Neuronal stem cell (in vitro differentiated cells): ENCODE measurements at regions not wholly inside any gene's neighbourhood (a gene's known extent, or its start where the extent isn't known, plus 50 kb on each side); places are given as distances from the start of the nearest gene placed in this dataset.

Source experiments
- DNase-seq: peaks from one replicate; pipeline ENCODE4 v3.0.0-alpha.2; 2013; ENCODE audit warnings: low spot score
- H2AFZ ChIP-seq: one replicate; pipeline ENCODE4 v1.6.1; 2013; ENCODE audit warnings: mild to moderate bottlenecking, low read length, inconsistent platforms
- H2AK5ac ChIP-seq: 2 replicates; pipeline ENCODE4 v1.6.1; 2013; ENCODE audit warnings: low read depth, mild to moderate bottlenecking, inconsistent platforms, low read length, moderate library complexity, mixed read lengths
- H2BK120ac ChIP-seq: 2 replicates; pipeline ENCODE4 v1.6.1; 2013; ENCODE audit warnings: low read depth, mild to moderate bottlenecking, inconsistent platforms, low read length, moderate library complexity, mixed read lengths
- H2BK12ac ChIP-seq: one replicate; pipeline ENCODE4 v1.6.1; 2013; ENCODE audit warnings: low read length, inconsistent platforms
- H2BK15ac ChIP-seq: 2 replicates; pipeline ENCODE4 v1.6.1; 2013; ENCODE audit warnings: mild to moderate bottlenecking, low read length, inconsistent platforms, mixed read lengths
- H2BK5ac ChIP-seq: one replicate; pipeline ENCODE4 v1.6.1; 2013; ENCODE audit warnings: inconsistent platforms, mild to moderate bottlenecking, low read length, moderate library complexity
- H3K14ac ChIP-seq: one replicate; pipeline ENCODE4 v1.6.1; 2013; ENCODE audit warnings: low read length, inconsistent platforms
- H3K18ac ChIP-seq: 2 replicates; pipeline ENCODE4 v1.6.1; 2013; ENCODE audit warnings: low read length, inconsistent platforms
- H3K23ac ChIP-seq: 2 replicates; pipeline ENCODE4 v1.6.1; 2013; ENCODE audit warnings: low read depth, mild to moderate bottlenecking, mixed read lengths, low read length, inconsistent platforms; ENCODE audit not compliant: poor library complexity
- H3K27ac ChIP-seq: replicated peaks from 3 replicates; pipeline ENCODE4 v1.5.1; 2013; ENCODE audit warnings: low read length, inconsistent platforms
- H3K27me3 ChIP-seq, 3 experiments: 2 replicates each; pipeline ENCODE4 v1.6.1; 2013; ENCODE audit warnings: low read length in 3 of 3, mild to moderate bottlenecking in 2 of 3, inconsistent platforms in 1 of 3, low read depth in 1 of 3, mixed read lengths in 1 of 3, moderate library complexity in 1 of 3; ENCODE audit not compliant: control insufficient read depth in 3 of 3, insufficient read depth in 3 of 3
- H3K36me3 ChIP-seq, 2 donors: replicated peaks in 1 of 2; 2 replicates each; pipeline ENCODE4 v1.6.1; 2013; ENCODE audit warnings: low read length in 2 of 2; ENCODE audit not compliant: control insufficient read depth in 2 of 2, insufficient read depth in 2 of 2
- H3K4ac ChIP-seq: 2 replicates; pipeline ENCODE4 v1.6.1; 2013; ENCODE audit warnings: inconsistent platforms, mild to moderate bottlenecking, low read length, moderate library complexity
- H3K4me1 ChIP-seq, 2 donors: 1 replicate in 1 of 2; 2 replicates in 1 of 2; pipeline ENCODE4 v1.6.1; 2013; ENCODE audit warnings: low read length in 2 of 2, low read depth in 1 of 2; ENCODE audit not compliant: control insufficient read depth in 2 of 2, insufficient read depth in 1 of 2
- H3K4me2 ChIP-seq: one replicate; pipeline ENCODE4 v1.6.1; 2013; ENCODE audit warnings: mild to moderate bottlenecking, low read length, inconsistent platforms; ENCODE audit not compliant: insufficient read depth, poor library complexity, severe bottlenecking
- H3K4me3 ChIP-seq, 2 donors: 2 replicates each; pipeline ENCODE4 v1.5.1; 2013; ENCODE audit warnings: low read length in 2 of 2, mild to moderate bottlenecking in 2 of 2, inconsistent platforms in 1 of 2, moderate library complexity in 1 of 2
- H3K79me1 ChIP-seq: one replicate; pipeline ENCODE4 v1.6.1; 2013; ENCODE audit warnings: low read depth, mild to moderate bottlenecking, inconsistent platforms, low read length, moderate library complexity
- H3K9ac ChIP-seq: one replicate; pipeline ENCODE4 v1.6.1; 2013; ENCODE audit warnings: mild to moderate bottlenecking, low read depth, low read length, inconsistent platforms; ENCODE audit not compliant: poor library complexity
- H3K9me3 ChIP-seq, 2 donors: replicated peaks in 1 of 2; 2 replicates each; pipeline versions ENCODE3 to v1.6.1; 2013; ENCODE audit warnings: low read length in 2 of 2, mild to moderate bottlenecking in 2 of 2, inconsistent platforms in 1 of 2, low read depth in 1 of 2, mixed read lengths in 1 of 2, moderate library complexity in 1 of 2; ENCODE audit not compliant: control insufficient read depth in 2 of 2, insufficient read depth in 1 of 2
- H4K8ac ChIP-seq: one replicate; pipeline ENCODE4 v1.6.1; 2013; ENCODE audit warnings: low read depth, mild to moderate bottlenecking, inconsistent platforms, low read length, moderate library complexity
- H4K91ac ChIP-seq: one replicate; pipeline ENCODE4 v1.6.1; 2013; ENCODE audit warnings: low read length, low read depth, mild to moderate bottlenecking, inconsistent platforms; ENCODE audit not compliant: poor library complexity
- WGBS, 2 donors: extraction: QIAGEN DNeasy Blood & Tissue Kit; methylation state at CpG; one replicate each; pipeline ENCODE4 v1.1.7; 2013; ENCODE audit warnings: missing lambda C conversion rate in 2 of 2, mixed read lengths in 1 of 2; ENCODE audit not compliant: insufficient read length in 2 of 2, insufficient replicate concordance in 1 of 2; ENCODE audit errors: extremely low coverage in 2 of 2; 5-methylcytosine and 5-hydroxymethylcytosine counted together

DNA sequence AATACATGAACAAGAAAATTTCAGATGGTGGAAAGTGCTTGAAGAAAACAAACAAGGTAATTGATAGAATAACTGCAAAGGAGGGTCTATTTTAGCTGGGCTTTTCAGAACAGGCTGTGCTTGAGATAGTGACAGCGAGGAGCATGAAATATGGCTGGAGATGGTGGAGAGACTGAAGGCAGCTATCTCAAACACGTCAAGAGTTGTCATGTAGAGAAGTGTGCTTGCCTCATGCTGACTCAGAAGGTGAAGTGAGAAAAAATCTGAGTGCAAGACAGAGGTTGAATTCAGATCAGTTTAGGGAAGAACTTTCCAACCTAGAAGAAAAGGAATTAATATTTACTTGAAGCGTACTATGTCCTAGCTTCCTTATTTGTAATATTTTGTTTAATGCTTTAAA is 115.5 kb upstream of the RANBP3L start:
- Histone ChIP-seq H3K36me3 (no peaks in the 10 kb centered on the region), H2BK12ac (no peak overlapping the region), H2BK120ac (no peak overlapping the region), H4K91ac (no peak overlapping the region), H3K4me1 (peaks cover 0 to 8% of the 10 kb centered on the region in 2 donors), H3K18ac (no peak overlapping the region), H3K23ac (no peak overlapping the region), H2AFZ (no peak overlapping the region), H2BK15ac (no peak overlapping the region), H3K27ac (no peak overlapping the region), H3K4me2 (no peak overlapping the region), H3K14ac (no peak overlapping the region), H3K27me3 (peaks cover 0 to 9% (median 0%) of the 10 kb centered on the region in 3 experiments), H3K79me1 (no peaks in the 10 kb centered on the region), H3K9me3 (no peaks in the 10 kb centered on the region), H3K4ac (no peak overlapping the region), H2BK5ac (no peak overlapping the region), H2AK5ac (no peak overlapping the region), H4K8ac (no peak overlapping the region), H3K4me3 (no peak overlapping the region), H3K9ac (peak overlapping the region; percentile 27)
- no peak for DNase-seq
- no CpG with 5 or more reads among the region's 3 CpGs for WGBS, 2 donors

DNA sequence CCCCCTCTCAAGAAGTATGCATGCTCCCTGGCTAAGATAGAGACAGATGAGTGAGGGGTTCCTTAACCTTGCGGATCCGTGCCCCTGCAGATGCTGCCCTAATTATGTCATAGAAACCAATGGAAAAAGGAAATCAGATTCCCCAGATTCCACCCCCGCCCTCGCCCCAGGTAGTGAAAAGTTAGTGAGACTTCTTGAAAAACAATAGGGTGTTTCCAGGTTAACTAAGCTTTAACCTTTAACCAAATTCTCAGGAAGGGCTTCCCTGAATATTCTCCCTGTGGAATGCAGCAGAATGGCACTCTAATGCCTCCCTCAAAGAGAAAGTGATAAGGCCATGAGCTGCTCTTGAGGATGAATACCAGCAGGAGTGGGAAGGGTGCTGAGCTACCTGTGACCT is 116.0 kb upstream of the RANBP3L start:
- no peak overlapping the region for H3K9ac ChIP-seq
- H2BK12ac ChIP-seq, result no peak overlapping the region
- no peak overlapping the region for H3K18ac ChIP-seq
- H2BK15ac ChIP-seq, result no peak overlapping the region
- no peak overlapping the region for H2AK5ac ChIP-seq
- DNase-seq, result no peak
- H2BK5ac ChIP-seq, result no peak overlapping the region
- no CpG with 5 or more reads among the region's 4 CpGs for WGBS, 2 donors
- H3K27ac ChIP-seq, result no peak overlapping the region
- peaks cover 0 to 8% of the 10 kb centered on the region in 2 donors for H3K4me1 ChIP-seq
- H3K4me3 ChIP-seq, result no peak overlapping the region
- no peak overlapping the region for H3K14ac ChIP-seq
- no peak overlapping the region for H4K8ac ChIP-seq
- H3K36me3 ChIP-seq, result no peaks in the 10 kb centered on the region
- no peak overlapping the region for H4K91ac ChIP-seq
- no peak overlapping the region for H2AFZ ChIP-seq
- no peak overlapping the region for H3K4ac ChIP-seq
- H2BK120ac ChIP-seq, result no peak overlapping the region
- H3K4me2 ChIP-seq, result no peak overlapping the region
- H3K79me1 ChIP-seq, result no peaks in the 10 kb centered on the region
- peaks cover 0 to 9% (median 0%) of the 10 kb centered on the region in 3 experiments for H3K27me3 ChIP-seq
- no peaks in the 10 kb centered on the region for H3K9me3 ChIP-seq
- H3K23ac ChIP-seq, result no peak overlapping the region

GRCh38 chr5:36418152-36418979 is 116.7 kb upstream of the RANBP3L start:
- H3K4me2 ChIP-seq, result no peak overlapping the region

GRCh38 chr5:36421256-36421655 is 119.6 kb upstream of the RANBP3L start:
- H2BK15ac ChIP-seq, result no peak overlapping the region
- H3K9ac ChIP-seq, result no peak overlapping the region
- no peak overlapping the region for H2BK12ac ChIP-seq
- no peak overlapping the region for H4K91ac ChIP-seq
- H3K79me1 ChIP-seq, result no peaks in the 10 kb centered on the region
- peaks cover 5 to 9% of the 10 kb centered on the region in 2 donors for H3K4me1 ChIP-seq
- no peak for DNase-seq
- no peak overlapping the region for H3K18ac ChIP-seq
- no peak overlapping the region for H2AK5ac ChIP-seq
- H4K8ac ChIP-seq, result no peak overlapping the region
- H2AFZ ChIP-seq, result no peak overlapping the region
- no peak overlapping the region for H3K4me3 ChIP-seq
- no CpG with 5 or more reads among the region's 1 CpG for WGBS, 2 donors
- no peak overlapping the region for H2BK120ac ChIP-seq
- no peak overlapping the region for H3K4me2 ChIP-seq
- H3K23ac ChIP-seq, result no peak overlapping the region
- H3K14ac ChIP-seq, result no peak overlapping the region
- H3K9me3 ChIP-seq, result no peaks in the 10 kb centered on the region
- H3K36me3 ChIP-seq, result no peaks in the 10 kb centered on the region
- H3K27ac ChIP-seq, result no peak overlapping the region
- no peak overlapping the region for H3K4ac ChIP-seq
- H2BK5ac ChIP-seq, result no peak overlapping the region
- peaks cover 0 to 9% (median 0%) of the 10 kb centered on the region in 3 experiments for H3K27me3 ChIP-seq

More at GRCh38 chr5:36418152-36418979, 116.7 kb upstream of the RANBP3L start:
- Histone ChIP-seq H3K27ac (no peak overlapping the region), H2AFZ (no peak overlapping the region), H3K36me3 (no peaks in the 10 kb centered on the region), H3K14ac (no peak overlapping the region), H2BK15ac (no peak overlapping the region), H2AK5ac (no peak overlapping the region), H2BK5ac (no peak overlapping the region), H3K9ac (no peak overlapping the region), H2BK120ac (no peak overlapping the region), H3K4ac (no peak overlapping the region), H3K23ac (no peak overlapping the region), H3K27me3 (peaks cover 0 to 9% (median 0%) of the 10 kb centered on the region in 3 experiments), H4K91ac (no peak overlapping the region), H3K18ac (no peak overlapping the region), H4K8ac (no peak overlapping the region), H3K4me1 (peaks cover 2 to 8% of the 10 kb centered on the region in 2 donors), H3K9me3 (no peaks in the 10 kb centered on the region), H2BK12ac (no peak overlapping the region), H3K79me1 (no peaks in the 10 kb centered on the region), H3K4me3 (no peak overlapping the region)
- WGBS, 2 donors, result no CpG with 5 or more reads among the region's 6 CpGs
- no peak for DNase-seq
